MCF 10A (cell line): ENCODE measurements at regions not wholly inside any gene's neighbourhood (a gene's known extent, or its start where the extent isn't known, plus 50 kb on each side); places are given as distances from the start of the nearest gene placed in this dataset.

Experiments used
- BruUV-seq: library from RNA; stranded (reverse); fragments of 400-500 nt; replicated peaks from 2 replicates; lab custom pipeline; 2021; lab: Mats Ljungman, UMichigan
- CTCF ChIA-PET: fragments of 300-600 bp; sonication (Branson Sonifier 250); formaldehyde crosslinking; extraction: SDS; loops from one replicate; lab custom pipeline; 2021; ENCODE audit warnings: antibody characterized with exemption, inconsistent platforms; lab: Yijun Ruan, JAX
- POLR2A ChIA-PET: fragments of 300-600, 350-650 bp; sonication (Branson Sonifier 250); formaldehyde crosslinking; extraction: SDS; loops from one replicate; lab custom pipeline; 2020; ENCODE audit warnings: antibody characterized with exemption, inconsistent platforms; lab: Yijun Ruan, JAX
- DNase-seq: peaks from one replicate; pipeline ENCODE4 v3.0.0-alpha.2; 2018; ENCODE audit not compliant: unreplicated experiment
- H3K27ac Mint-ChIP-seq: one replicate; pipeline ENCODE4 v1.8.0; 2022; ENCODE audit warnings: mild to moderate bottlenecking, low read depth, mixed read lengths; ENCODE audit not compliant: unreplicated experiment
- H3K27me3 Mint-ChIP-seq: one replicate; pipeline ENCODE4 v1.8.0; 2022; ENCODE audit warnings: mixed read lengths; ENCODE audit not compliant: insufficient read depth, unreplicated experiment
- H3K36me3 Mint-ChIP-seq: one replicate; pipeline ENCODE4 v1.8.0; 2022; ENCODE audit warnings: mild to moderate bottlenecking, moderate library complexity, mixed read lengths; ENCODE audit not compliant: insufficient read depth, unreplicated experiment
- H3K4me1 Mint-ChIP-seq: one replicate; pipeline ENCODE4 v1.8.0; 2022; ENCODE audit warnings: mixed read lengths; ENCODE audit not compliant: insufficient read depth, unreplicated experiment
- H3K4me3 Mint-ChIP-seq: one replicate; pipeline ENCODE4 v1.8.0; 2022; ENCODE audit warnings: mild to moderate bottlenecking, moderate library complexity, mixed read lengths; ENCODE audit not compliant: unreplicated experiment
- H3K9me3 Mint-ChIP-seq: one replicate; pipeline ENCODE4 v1.8.0; 2022; ENCODE audit warnings: mixed read lengths; ENCODE audit not compliant: unreplicated experiment
- CTCF ChIP-seq: fragments of 200-600 bp; IDR thresholded peaks from one replicate; pipeline ENCODE4 v1.8.0; 2022; ENCODE audit warnings: antibody characterized with exemption, mild to moderate bottlenecking; ENCODE audit not compliant: unreplicated experiment
- intact Hi-C: fragments of 100-400 bp; cut with micrococcal nuclease; formaldehyde crosslinking; loops from 2 replicates; pipeline ENCODE4 v1.14.1; 2022

DNA sequence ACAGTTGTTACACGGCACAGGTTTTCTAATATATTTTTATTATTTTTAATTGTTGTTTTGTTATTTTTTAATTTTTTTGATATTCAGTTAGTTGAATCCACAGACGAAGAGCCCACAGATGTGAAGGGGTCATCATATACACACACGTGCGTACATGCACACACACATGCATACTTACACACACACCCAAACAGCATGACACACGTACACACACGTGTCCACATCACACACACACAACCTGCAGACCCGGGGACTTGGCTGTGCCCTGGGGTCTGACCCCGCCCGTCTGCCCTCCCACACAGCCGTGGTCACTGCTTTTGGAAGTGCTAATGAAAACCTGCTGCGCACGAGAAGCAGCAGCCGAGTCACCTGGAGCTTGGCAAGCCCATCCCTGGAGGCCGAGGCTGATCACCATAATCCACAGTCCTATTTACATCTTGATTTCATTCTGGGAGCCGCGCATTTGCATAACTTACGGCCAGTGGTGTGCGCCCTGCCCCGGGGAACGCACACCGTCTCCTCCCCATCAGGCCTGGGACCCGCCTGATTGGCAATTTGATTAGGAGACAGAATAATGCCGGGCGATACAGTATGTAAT lies 110.3 kb downstream of the BRD1 start:
- no peak for DNase-seq
- no peak for TF ChIP-seq CTCF
- intact Hi-C loops, result no loop called here
- BruUV-seq, result no TSS peak
- POLR2A ChIA-PET, result no interaction called here
- H3K4me1 Mint-ChIP-seq, result no peaks in the 10 kb centered on the region
- H3K36me3 Mint-ChIP-seq, result no peaks in the 10 kb centered on the region
- H3K27me3 Mint-ChIP-seq, result no peaks in the 10 kb centered on the region
- H3K9me3 Mint-ChIP-seq, result peaks cover 26% of the 10 kb centered on the region
- no peak overlapping the region for H3K4me3 Mint-ChIP-seq
- CTCF ChIA-PET, result no interaction called here
- H3K27ac Mint-ChIP-seq, result no peak overlapping the region

DNA sequence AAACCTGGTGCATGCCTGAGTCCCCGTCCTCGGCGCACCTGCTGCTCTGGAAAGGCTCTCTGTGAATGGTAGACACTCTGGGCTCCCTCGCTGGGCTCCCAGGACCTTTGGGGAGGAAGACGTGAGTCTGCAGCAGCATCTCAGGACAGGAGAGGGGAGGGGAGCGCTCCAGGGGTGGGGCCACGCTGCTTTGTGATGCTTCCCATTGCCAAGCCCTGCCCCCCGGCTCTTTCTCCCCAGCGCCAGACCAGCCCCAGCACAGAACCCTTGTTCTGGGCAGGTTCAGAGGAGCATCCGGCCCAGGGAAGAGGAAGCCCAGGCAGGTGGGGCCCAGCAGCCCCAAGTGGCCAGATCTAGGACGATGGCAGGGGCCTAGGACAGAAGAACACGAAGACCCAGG lies 111.2 kb downstream of the BRD1 start:
- Mint-ChIP-seq H3K27ac (no peak overlapping the region), H3K36me3 (no peaks in the 10 kb centered on the region), H3K4me3 (no peak overlapping the region), H3K27me3 (no peaks in the 10 kb centered on the region), H3K9me3 (peaks cover 21% of the 10 kb centered on the region), H3K4me1 (no peaks in the 10 kb centered on the region)
- TF ChIP-seq CTCF, result no peak
- BruUV-seq, result no TSS peak
- CTCF ChIA-PET, result no interaction called here
- POLR2A ChIA-PET, result no interaction called here
- intact Hi-C loops, result no loop called here
- DNase-seq, result no peak

- Mint-ChIP-seq H3K27me3 (no peaks in the 10 kb centered on the region), H3K36me3 (no peaks in the 10 kb centered on the region), H3K27ac (no peak overlapping the region), H3K4me1 (no peaks in the 10 kb centered on the region), H3K4me3 (no peak overlapping the region), H3K9me3 (peaks cover 30% of the 10 kb centered on the region)
- POLR2A ChIA-PET, result no interaction called here
- intact Hi-C loops, result no loop called here
- CTCF ChIA-PET, result no interaction called here
- TF ChIP-seq CTCF, result no peak
- DNase-seq, result no peak
- no TSS peak for BruUV-seq
Measured at GRCh38 chr22:49715450-49715849, 112.2 kb downstream of the BRD1 start.

GRCh38 chr22:49713003-49713402 lies 114.7 kb downstream of the BRD1 start:
- H3K36me3 Mint-ChIP-seq, result no peaks in the 10 kb centered on the region
- POLR2A ChIA-PET, result no interaction called here
- no peak for TF ChIP-seq CTCF
- no peak overlapping the region for H3K4me3 Mint-ChIP-seq
- no peaks in the 10 kb centered on the region for H3K4me1 Mint-ChIP-seq
- H3K27ac Mint-ChIP-seq, result no peak overlapping the region
- peaks cover 24% of the 10 kb centered on the region for H3K9me3 Mint-ChIP-seq
- H3K27me3 Mint-ChIP-seq, result no peaks in the 10 kb centered on the region
- no TSS peak for BruUV-seq
- CTCF ChIA-PET, result no interaction called here
- intact Hi-C loops, result no loop called here
- DNase-seq, result no peak
